K562 (cell line): ENCODE measurements at regions not wholly inside any gene's neighbourhood (a gene's known extent, or its start where the extent isn't known, plus 50 kb on each side); places are given as distances from the start of the nearest gene placed in this dataset.

Source experiments
- C11orf30 ChIP-seq: fragments of 450-650 bp; IDR thresholded peaks from 2 replicates; pipeline ENCODE4 v1.6.1; 2016; ENCODE audit warnings: low read depth, mild to moderate bottlenecking
- ETV1 ChIP-seq: fragments of 450-650 bp; conservative IDR thresholded peaks from 2 replicates; pipeline ENCODE4 v1.6.1; 2016; ENCODE audit warnings: missing genetic modification characterization, control low read depth, low read depth, missing compliant biosample characterization
- HNRNPL ChIP-seq: fragments of 200-400 bp; formaldehyde crosslinking; IDR thresholded peaks from 2 replicates; pipeline ENCODE4 v1.6.1; 2017; ENCODE audit warnings: low read depth, mild to moderate bottlenecking, low read length
- MAFF ChIP-seq: IDR thresholded peaks from 2 replicates; pipeline ENCODE4 v1.6.1; 2012; ENCODE audit warnings: low read length, improper control_type of control experiment
- MTF1 ChIP-seq: fragments of 250-450 bp; sonication (Bioruptor Pico); IDR thresholded peaks from 2 replicates; pipeline ENCODE4 v1.9.0; 2021; ENCODE audit warnings: moderate library complexity, mild to moderate bottlenecking, inconsistent platforms, borderline replicate concordance
- TEAD2 ChIP-seq: fragments of 450-650 bp; IDR thresholded peaks from 2 replicates; pipeline ENCODE4 v1.6.1; 2016; ENCODE audit warnings: missing genetic modification characterization, control low read depth, missing compliant biosample characterization
- ZNF282 ChIP-seq: sonication (generic); formaldehyde crosslinking; IDR thresholded peaks from 2 replicates; pipeline ENCODE4 v1.8.1; 2023; ENCODE audit warnings: missing genetic modification reagents
- ZNF41 ChIP-seq: fragments of 250-450 bp; sonication (Bioruptor Pico); conservative IDR thresholded peaks from 2 replicates; pipeline ENCODE4 v1.4.0; 2020; ENCODE audit warnings: mild to moderate bottlenecking
- ZNF609 ChIP-seq: sonication (generic); formaldehyde crosslinking; IDR thresholded peaks from 2 replicates; pipeline ENCODE4 v1.8.1; 2023; ENCODE audit warnings: missing genetic modification reagents, mild to moderate bottlenecking, borderline replicate concordance

GRCh38 chr13:81393110-81393509 is 1052.2 kb upstream of the SPRY2 start (continued):
- TF ChIP-seq ZNF609 (CRISPR knock-in tag) (no peak), ETV1 (tag) (no peak), MAFF (no peak), ZNF282 (CRISPR knock-in tag) (no peak), MTF1 (CRISPR knock-in tag) (no peak), TEAD2 (tag) (no peak), C11orf30 (no peak), HNRNPL (no peak), ZNF41 (CRISPR knock-in tag) (no peak)
